Breast epithelium (tissue), 3 donors: ENCODE measurements at regions not wholly inside any gene's neighbourhood (a gene's known extent, or its start where the extent isn't known, plus 50 kb on each side); places are given as distances from the start of the nearest gene placed in this dataset.

Experiments
- CTCF ChIP-seq, 3 donors: fragments of 450-650 bp; IDR thresholded peaks; one replicate each; pipeline ENCODE4 v1.5.1; 2016 to 2017; ENCODE audit warnings: antibody characterized with exemption in 3 of 3, mild to moderate bottlenecking in 3 of 3, moderate library complexity in 3 of 3
- POLR2AphosphoS5 ChIP-seq, 3 donors: sonication (generic); formaldehyde crosslinking; IDR thresholded peaks; one replicate each; pipeline ENCODE4 v1.6.1; 2017; ENCODE audit warnings: antibody characterized with exemption in 3 of 3

GRCh38 chr14:106395456-106396050, 869.2 kb downstream of the TMEM121 start:
- TF ChIP-seq CTCF (IDR thresholded peaks at IDR 0.05) (no peak), POLR2AphosphoS5 (IDR thresholded peaks at IDR 0.05) (no peak)
